Astrocyte of the spinal cord (primary cell): ENCODE measurements at regions not wholly inside any gene's neighbourhood (a gene's known extent, or its start where the extent isn't known, plus 50 kb on each side); places are given as distances from the start of the nearest gene placed in this dataset.

ENCODE experiments used
- DNase-seq: peaks from one replicate; pipeline ENCODE4 v3.0.0; 2011; ENCODE audit warnings: low read depth, low spot score
- H3K4me3 ChIP-seq: 2 replicates; pipeline ENCODE4 v1.5.1; 2011; ENCODE audit warnings: low read depth, mild to moderate bottlenecking, low read length, moderate library complexity
- in situ Hi-C: cut with HindIII; loops from 2 replicates; pipeline ENCODE4 v1.10.0; 2017; ENCODE audit warnings: low sequenced_read_pairs
- TF ChIP-seq, protein P1 (sequence below): IDR thresholded peaks from 2 replicates; pipeline ENCODE4 v1.5.1; 2012; ENCODE audit warnings: low read depth, mild to moderate bottlenecking, low read length, inconsistent platforms

DNA sequence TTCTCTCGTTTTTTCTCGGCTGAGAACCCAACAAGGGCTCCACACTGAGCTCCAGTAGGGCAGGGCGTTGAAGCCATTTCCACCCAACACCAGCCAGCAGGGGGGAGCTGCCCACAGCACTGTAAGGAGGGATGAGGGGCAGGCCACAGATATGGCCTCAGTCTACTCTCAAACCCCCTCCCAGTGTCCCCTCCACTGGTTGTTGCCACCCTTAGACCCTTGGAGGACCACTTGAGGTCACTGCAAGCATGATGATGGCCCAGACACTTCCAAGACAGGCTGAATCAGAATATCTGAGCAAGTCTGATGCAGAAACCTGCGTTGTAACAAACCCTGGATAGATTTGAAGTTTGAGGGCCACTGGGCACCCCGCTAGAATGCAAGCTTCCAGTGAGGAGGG lies 217.0 kb upstream of the CST7 start:
- in situ Hi-C loops: no loop called here
- TF ChIP-seq, protein P1, sequence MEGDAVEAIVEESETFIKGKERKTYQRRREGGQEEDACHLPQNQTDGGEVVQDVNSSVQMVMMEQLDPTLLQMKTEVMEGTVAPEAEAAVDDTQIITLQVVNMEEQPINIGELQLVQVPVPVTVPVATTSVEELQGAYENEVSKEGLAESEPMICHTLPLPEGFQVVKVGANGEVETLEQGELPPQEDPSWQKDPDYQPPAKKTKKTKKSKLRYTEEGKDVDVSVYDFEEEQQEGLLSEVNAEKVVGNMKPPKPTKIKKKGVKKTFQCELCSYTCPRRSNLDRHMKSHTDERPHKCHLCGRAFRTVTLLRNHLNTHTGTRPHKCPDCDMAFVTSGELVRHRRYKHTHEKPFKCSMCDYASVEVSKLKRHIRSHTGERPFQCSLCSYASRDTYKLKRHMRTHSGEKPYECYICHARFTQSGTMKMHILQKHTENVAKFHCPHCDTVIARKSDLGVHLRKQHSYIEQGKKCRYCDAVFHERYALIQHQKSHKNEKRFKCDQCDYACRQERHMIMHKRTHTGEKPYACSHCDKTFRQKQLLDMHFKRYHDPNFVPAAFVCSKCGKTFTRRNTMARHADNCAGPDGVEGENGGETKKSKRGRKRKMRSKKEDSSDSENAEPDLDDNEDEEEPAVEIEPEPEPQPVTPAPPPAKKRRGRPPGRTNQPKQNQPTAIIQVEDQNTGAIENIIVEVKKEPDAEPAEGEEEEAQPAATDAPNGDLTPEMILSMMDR: no peak
- DNase-seq: no peak
- no peak overlapping the region for H3K4me3 ChIP-seq

DNA sequence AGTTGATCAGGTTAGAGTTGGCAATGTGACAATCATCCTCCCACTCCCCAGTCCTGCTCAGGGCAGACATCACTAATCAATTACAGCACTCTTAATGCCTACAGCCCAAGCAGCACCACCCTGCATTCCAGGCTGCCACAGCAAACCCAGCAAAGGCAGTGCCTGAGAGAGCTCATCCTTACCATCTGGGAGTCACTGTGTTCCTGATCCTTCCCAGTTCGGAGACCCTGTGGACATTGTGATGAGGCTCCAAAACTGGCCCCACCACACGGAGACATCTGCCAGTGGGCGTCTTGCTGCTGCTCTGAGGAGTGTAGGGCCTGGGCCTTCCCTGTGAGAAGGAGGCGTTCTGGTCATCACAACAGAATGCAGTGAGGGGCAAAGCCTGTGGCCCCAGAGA lies 216.5 kb upstream of the CST7 start:
- H3K4me3 ChIP-seq: no peak overlapping the region
- DNase-seq: no peak
- TF ChIP-seq, protein P1: no peak
- in situ Hi-C loops: no loop called here

DNA sequence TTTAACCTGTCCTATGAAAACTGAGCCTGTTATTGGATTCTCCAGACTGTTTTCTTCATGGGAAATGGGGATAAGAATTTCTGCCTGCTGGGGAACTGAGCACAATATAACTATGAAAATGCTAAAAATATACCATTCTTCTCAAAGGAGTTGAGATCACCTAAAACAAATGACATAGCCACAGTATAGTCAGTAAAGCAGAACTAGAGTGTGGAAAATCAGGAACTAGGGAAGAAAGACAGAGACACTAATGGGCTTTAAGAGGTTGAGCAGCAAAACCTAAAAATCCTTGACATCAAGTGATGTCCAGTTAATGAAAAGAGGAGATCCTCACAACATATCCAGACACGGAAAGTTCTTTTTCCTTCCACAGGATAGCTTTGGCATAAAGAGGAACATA lies 215.7 kb upstream of the CST7 start:
- DNase-seq: no peak
- TF ChIP-seq, protein P1: no peak
- in situ Hi-C loops: no loop called here
- no peak overlapping the region for H3K4me3 ChIP-seq

DNA sequence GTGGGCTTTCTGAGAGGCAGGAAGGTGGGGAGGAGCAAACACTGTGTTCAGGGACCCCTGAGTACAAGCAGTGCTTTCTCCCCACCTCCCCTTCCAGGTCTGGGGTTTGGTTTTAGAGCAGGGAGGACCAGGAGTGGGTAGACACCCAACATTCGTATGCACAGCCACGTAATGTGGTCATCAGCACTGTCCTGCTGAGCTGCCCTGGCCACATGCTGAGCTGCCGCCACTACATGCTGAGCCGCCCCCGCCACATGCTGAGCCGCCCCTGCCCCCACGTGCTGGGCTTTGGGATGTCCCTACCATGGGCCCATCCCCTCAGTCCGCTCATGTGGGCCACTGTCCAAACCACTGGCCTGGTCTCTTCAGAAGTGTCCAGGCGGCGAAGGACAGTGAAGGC lies 214.9 kb upstream of the CST7 start:
- no peak overlapping the region for H3K4me3 ChIP-seq
- TF ChIP-seq, protein P1: no peak
- in situ Hi-C loops: no loop called here
- DNase-seq: no peak

DNA sequence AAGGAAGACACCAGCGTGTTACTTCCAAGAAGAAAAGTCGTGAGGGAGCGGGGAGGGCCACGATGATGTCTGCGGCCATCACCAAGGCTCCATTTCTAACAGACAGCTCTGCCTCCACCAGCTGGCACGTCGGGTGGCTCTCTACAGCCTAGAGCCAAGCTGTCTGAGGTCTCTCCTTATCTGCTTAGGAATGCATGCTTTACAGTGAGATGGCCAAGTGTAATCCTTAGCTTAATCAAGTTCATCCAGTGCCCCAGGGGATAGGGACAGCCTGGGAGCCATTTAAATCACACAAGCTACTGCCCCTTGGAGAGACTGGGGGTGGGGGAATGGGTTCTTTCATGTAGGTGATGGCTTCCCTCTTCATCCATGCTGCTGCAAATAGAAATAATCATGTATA lies 213.8 kb upstream of the CST7 start:
- in situ Hi-C loops: no loop called here
- TF ChIP-seq, protein P1: no peak

DNA sequence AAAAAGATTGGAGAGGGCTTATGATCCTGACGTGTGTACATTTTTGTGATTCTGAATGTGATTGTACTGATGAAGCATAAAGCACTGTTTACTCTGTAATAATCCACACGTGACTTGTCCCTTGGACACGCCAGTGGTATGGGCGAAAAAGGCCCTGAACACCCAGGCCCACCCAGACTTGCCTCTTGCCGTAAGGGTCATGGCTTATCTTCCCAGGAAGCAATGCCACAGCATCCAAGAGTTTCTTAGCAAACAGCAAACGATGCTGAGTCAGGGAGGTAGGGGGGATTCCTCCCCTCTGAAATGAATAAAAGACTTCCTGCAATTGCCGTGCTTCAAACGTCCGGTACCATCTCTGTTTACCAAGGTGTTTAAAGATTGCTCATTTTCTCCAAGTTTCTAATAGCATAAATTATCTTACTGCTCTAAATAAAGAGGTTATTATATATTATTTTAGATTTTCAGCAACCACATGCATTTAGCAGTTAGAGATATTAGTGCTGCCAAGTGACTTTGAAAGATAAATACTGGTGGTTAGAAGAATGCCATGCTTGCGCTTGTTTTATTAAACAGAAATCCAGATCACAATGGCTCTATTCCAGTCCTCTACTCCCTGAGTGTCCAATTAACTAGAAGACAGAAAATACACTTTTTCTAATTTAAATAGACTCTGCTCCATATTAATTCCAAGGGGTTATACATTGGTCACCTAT lies 212.8 kb upstream of the CST7 start:
- TF ChIP-seq, protein P1: no peak
- in situ Hi-C loops: no loop called here
- no peak overlapping the region for H3K4me3 ChIP-seq
- peak; percentile 44 for DNase-seq

More for the DNA sequence above, 213.8 kb upstream of the CST7 start:
- H3K4me3 ChIP-seq: no peak overlapping the region
- DNase-seq: no peak
